NT2/D1 (cell line): ENCODE measurements at regions not wholly inside any gene's neighbourhood (a gene's known extent, or its start where the extent isn't known, plus 50 kb on each side); places are given as distances from the start of the nearest gene placed in this dataset.
"Not testable (repeated sequence)": the region's sequence is repeated elsewhere in the genome, so short reads cannot be mapped to it uniquely, and the experiment has no call there.

ENCODE experiments used
- DNase-seq: peaks from one replicate; pipeline ENCODE4 v3.0.0-alpha.2; 2011; ENCODE audit warnings: low read depth, low spot score
- H3K27me3 ChIP-seq: 2 replicates; pipeline ENCODE4 v1.6.0; 2011; ENCODE audit warnings: mild to moderate bottlenecking; ENCODE audit not compliant: insufficient read length, insufficient read depth
- H3K36me3 ChIP-seq: 2 replicates; pipeline ENCODE4 v1.6.1; 2011; ENCODE audit warnings: mild to moderate bottlenecking, low read length, mixed read lengths; ENCODE audit not compliant: insufficient read depth, insufficient read length
- H3K4me1 ChIP-seq: 2 replicates; pipeline ENCODE4 v1.5.1; 2011; ENCODE audit not compliant: insufficient read depth, insufficient read length
- H3K4me3 ChIP-seq: 2 replicates; pipeline ENCODE4 v1.5.1; 2011; ENCODE audit warnings: low read depth; ENCODE audit not compliant: insufficient read length
- H3K9ac ChIP-seq: 2 replicates; pipeline ENCODE4 v1.6.0; 2011; ENCODE audit warnings: low read depth; ENCODE audit not compliant: insufficient read length
- H3K9me3 ChIP-seq: 2 replicates; pipeline ENCODE4 v1.5.1; 2011; ENCODE audit warnings: mild to moderate bottlenecking, low read length; ENCODE audit not compliant: insufficient read depth
- SUZ12 ChIP-seq: IDR thresholded peaks from 2 replicates; pipeline ENCODE4 v1.6.1; 2011; ENCODE audit not compliant: insufficient read length, insufficient read depth; ENCODE audit errors: extremely low read depth
- YY1 ChIP-seq: IDR thresholded peaks from 2 replicates; pipeline ENCODE4 v1.6.1; 2011; ENCODE audit not compliant: insufficient read length, insufficient read depth
- ZNF274 ChIP-seq: IDR thresholded peaks from 2 replicates; pipeline ENCODE4 v1.6.1; 2011; ENCODE audit warnings: mild to moderate bottlenecking, low read depth, low read length

DNA sequence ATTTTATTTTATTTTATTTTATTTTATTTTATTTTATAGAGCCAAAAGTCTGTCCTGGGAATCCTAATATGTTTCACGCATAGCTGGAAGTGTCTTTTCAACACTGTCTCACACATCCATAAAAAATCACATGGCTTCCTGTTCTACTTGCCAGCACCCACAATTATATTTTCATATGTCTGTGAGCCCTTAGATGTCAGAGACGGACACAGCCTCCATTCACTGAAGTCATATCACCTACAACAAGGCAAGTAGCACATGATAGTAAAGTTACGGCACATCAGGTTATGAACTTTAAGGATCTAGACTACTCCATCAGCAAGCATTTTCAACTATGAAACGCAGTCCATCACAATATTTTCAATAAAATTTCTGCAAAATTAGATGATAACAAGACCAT, 168.4 kb downstream of the ZIC4 start:
- no peaks in the 10 kb centered on the region for H3K4me1 ChIP-seq
- H3K27me3 ChIP-seq: no peaks in the 10 kb centered on the region
- no peak overlapping the region for H3K9ac ChIP-seq
- TF ChIP-seq ZNF274 (no peak), YY1 (no peak), SUZ12 (no peak)
- H3K9me3 ChIP-seq: no peaks in the 10 kb centered on the region
- H3K4me3 ChIP-seq: no peak overlapping the region
- H3K36me3 ChIP-seq: no peaks in the 10 kb centered on the region
- no peak for DNase-seq

DNA sequence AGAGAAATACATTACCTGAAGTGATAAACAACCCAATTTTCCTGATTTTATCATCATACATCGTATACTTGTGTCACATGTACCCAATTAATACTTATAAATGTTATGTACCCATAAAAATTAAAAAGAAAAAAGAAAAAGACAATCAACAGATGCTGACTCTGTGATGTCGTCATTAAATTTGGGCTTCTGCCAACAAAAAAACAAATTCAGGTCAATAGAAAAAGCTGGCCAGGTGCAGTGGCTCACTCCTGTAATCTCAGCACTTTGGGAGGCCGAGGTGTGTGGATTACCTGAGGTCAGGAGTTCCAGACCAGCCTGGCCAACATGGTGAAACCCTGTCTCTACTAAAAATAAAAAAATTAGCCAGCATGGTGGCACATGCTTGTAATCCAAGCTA, 174.4 kb downstream of the ZIC4 start:
- H3K9me3 ChIP-seq, H3K27me3 ChIP-seq, H3K4me1 ChIP-seq, DNase-seq, H3K9ac ChIP-seq, H3K36me3 ChIP-seq, H3K4me3 ChIP-seq: not testable (repeated sequence)

DNA sequence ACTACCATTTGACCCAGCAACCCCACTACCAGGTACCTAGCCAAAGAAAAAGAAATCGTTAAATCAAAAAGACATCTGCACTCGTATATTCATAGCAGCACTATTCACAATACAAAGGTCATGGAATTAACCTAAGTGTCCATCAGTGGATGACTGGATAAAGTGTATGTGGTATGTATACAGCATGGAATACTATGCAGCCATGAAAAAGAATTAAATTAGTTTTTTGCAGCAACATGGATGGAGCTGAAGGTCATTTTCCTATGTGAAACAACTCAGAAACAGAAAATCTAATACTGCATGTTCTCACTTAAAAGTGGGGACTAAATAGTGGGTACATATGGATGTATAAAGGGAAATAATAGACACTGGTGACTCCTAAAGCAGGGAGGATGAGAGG, 175.2 kb downstream of the ZIC4 start:
- Histone ChIP-seq H3K9me3 (0 out of 2 replicates have a peak, but pooled peaks cover 6% of the 10 kb centered on the region), H3K9ac (no peak overlapping the region), H3K36me3 (no peaks in the 10 kb centered on the region), H3K4me1 (no peaks in the 10 kb centered on the region), H3K27me3 (no peaks in the 10 kb centered on the region), H3K4me3 (no peak overlapping the region)
- DNase-seq: no peak
- TF ChIP-seq YY1: no peak
- TF ChIP-seq SUZ12: no peak
- no peak for TF ChIP-seq ZNF274

DNA sequence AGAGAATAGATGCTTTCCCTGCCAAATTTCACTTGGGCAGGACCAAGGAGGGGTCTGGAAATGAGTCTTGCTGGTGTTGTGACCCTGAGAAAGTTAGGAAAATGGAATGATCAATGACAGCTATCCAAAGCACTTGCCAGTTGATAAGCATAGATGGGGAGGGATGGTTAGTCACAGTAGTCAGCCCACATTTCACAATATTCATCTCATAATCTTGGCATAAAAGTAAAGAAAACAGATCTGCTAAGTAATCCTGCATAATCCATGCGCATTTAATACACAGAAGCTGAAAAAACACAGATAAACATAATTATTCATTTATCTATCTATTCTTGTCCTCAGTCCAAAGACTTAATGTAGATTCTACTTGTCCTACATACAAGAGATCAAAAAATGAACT, 184.1 kb downstream of the ZIC4 start:
- Histone ChIP-seq H3K4me3 (no peak overlapping the region), H3K9ac (no peak overlapping the region), H3K27me3 (no peaks in the 10 kb centered on the region), H3K36me3 (no peaks in the 10 kb centered on the region), H3K4me1 (no peaks in the 10 kb centered on the region), H3K9me3 (no peaks in the 10 kb centered on the region)
- DNase-seq: no peak
- TF ChIP-seq SUZ12: no peak
- no peak for TF ChIP-seq YY1
- TF ChIP-seq ZNF274: no peak

DNA sequence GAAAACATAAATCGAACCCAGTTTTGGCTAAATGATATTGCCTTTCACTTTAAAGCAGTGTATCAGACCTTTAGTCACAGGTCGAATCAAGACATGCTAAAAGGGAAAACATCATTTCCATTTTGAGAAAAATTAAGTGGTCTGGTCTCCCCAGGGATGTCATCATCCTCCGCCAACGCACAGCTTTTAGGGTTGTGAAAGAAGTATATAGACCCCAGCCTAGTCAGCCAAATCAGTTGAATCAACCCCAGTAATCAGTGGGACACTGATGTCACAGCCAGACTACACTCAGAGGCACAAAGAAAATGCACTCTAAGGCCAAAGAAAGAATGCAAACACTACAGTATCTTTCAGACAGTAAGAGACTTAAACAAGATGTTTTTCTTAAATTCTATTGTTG, 187.4 kb downstream of the ZIC4 start:
- H3K36me3 ChIP-seq: no peaks in the 10 kb centered on the region
- TF ChIP-seq ZNF274 (no peak), SUZ12 (no peak), YY1 (no peak)
- H3K27me3 ChIP-seq: no peaks in the 10 kb centered on the region
- no peaks in the 10 kb centered on the region for H3K9me3 ChIP-seq
- H3K4me1 ChIP-seq: no peaks in the 10 kb centered on the region
- DNase-seq: no peak
- H3K4me3 ChIP-seq: no peak overlapping the region
- H3K9ac ChIP-seq: no peak overlapping the region

DNA sequence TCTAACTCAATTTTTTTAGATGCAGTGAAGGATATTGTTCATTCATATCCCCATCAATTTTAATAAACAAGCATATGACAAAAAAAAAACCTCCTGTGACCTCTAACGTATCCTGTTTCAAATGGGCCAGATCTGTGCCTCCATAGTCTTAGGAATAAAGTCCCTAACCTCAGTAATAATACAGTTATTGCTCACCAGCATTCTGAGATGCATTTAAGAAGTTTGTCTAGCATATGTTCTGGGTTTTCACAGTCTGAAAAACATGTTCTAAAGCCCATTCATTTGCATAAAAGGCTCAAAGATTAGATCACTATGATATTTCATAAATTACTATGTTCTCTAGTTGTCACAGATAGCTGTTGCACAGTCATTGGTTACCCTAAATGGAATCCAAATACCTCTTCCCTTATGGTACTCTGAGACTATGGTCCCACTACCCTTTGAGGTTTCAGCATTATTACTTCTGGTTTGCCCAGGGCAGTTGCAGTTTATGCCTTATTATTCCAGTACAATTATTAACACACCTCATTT, 190.1 kb downstream of the ZIC4 start:
- no peak for DNase-seq
- TF ChIP-seq SUZ12 (no peak), YY1 (no peak), ZNF274 (no peak)

DNA sequence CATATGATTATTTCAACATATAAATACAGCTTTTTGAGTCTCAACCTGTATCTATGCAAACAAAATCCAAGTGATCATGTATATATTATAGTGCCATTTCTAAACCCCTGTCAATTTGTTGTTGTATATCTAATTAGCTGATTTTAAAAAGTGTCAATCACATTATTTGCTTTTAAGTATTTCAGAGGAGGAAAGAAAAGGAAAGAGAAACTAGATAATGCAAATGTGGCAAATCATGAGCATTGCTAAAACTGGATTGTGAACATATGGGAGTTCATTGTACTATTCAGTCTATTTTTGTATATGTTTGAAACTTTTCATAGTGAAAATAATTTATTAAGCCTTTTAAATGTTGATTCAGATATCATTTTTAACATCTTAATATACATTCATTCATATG, 190.7 kb downstream of the ZIC4 start:
- Histone ChIP-seq H3K27me3 (no peaks in the 10 kb centered on the region), H3K4me3 (no peak overlapping the region), H3K9me3 (no peaks in the 10 kb centered on the region), H3K9ac (no peak overlapping the region), H3K36me3 (no peaks in the 10 kb centered on the region), H3K4me1 (no peaks in the 10 kb centered on the region)
- TF ChIP-seq ZNF274: no peak
- TF ChIP-seq YY1: no peak
- no peak for TF ChIP-seq SUZ12
- DNase-seq: no peak

More for the DNA sequence above, 190.1 kb downstream of the ZIC4 start:
- no peaks in the 10 kb centered on the region for H3K9me3 ChIP-seq
- no peaks in the 10 kb centered on the region for H3K36me3 ChIP-seq
- H3K9ac ChIP-seq: no peak overlapping the region
- no peak overlapping the region for H3K4me3 ChIP-seq
- no peaks in the 10 kb centered on the region for H3K27me3 ChIP-seq
- H3K4me1 ChIP-seq: no peaks in the 10 kb centered on the region

DNA sequence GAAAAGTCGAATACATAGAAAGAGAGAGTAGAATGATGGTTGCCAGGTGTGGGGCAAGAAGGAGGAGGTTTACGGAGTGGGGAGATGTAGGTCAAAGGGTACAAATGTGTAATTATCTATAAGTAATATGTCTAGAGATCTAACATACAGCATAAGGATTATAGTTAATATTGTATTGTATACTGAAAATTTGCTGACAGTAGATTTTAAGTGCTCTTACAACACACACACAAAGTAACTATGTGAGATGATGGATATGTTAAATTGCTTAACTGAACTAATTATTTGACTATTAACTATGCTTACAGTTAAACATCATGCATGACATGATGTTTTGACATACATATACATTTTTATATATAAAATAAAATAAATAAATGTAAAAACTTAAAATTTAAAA, 192.7 kb downstream of the ZIC4 start:
- no peak for DNase-seq
- Histone ChIP-seq H3K36me3 (no peaks in the 10 kb centered on the region), H3K4me3 (no peak overlapping the region), H3K9me3 (no peaks in the 10 kb centered on the region), H3K4me1 (no peaks in the 10 kb centered on the region), H3K27me3 (no peaks in the 10 kb centered on the region), H3K9ac (no peak overlapping the region)
- no peak for TF ChIP-seq SUZ12
- TF ChIP-seq YY1: no peak
- TF ChIP-seq ZNF274: no peak
